GM18498 (cell line): ENCODE measurements at regions not wholly inside any gene's neighbourhood (a gene's known extent, or its start where the extent isn't known, plus 50 kb on each side); places are given as distances from the start of the nearest gene placed in this dataset.

ENCODE experiments used
- ATAC-seq: cut with Tn5 transposase; IDR thresholded peaks from one replicate; pipeline ENCODE4 v1.9.1; 2021; ENCODE audit warnings: mild to moderate bottlenecking, moderate library complexity; ENCODE audit not compliant: unreplicated experiment

- no peak for ATAC-seq
Measured at GRCh38 chrX:98514032-98514431, 1630.3 kb downstream of the RPA4 start.

GRCh38 chrX:98516120-98516519 is 1632.4 kb downstream of the RPA4 start:
- ATAC-seq, result no peak

- ATAC-seq, result no peak
Measured at GRCh38 chrX:98523026-98523425, 1639.3 kb downstream of the RPA4 start.

GRCh38 chrX:98523521-98523920 is 1639.8 kb downstream of the RPA4 start:
- ATAC-seq, result no peak

GRCh38 chrX:98548519-98548918 is 1664.8 kb downstream of the RPA4 start:
- no peak for ATAC-seq

- ATAC-seq, result no peak
Measured at GRCh38 chrX:98568795-98569194, 1685.1 kb downstream of the RPA4 start.

GRCh38 chrX:98605941-98606340 is 1722.2 kb downstream of the RPA4 start:
- no peak for ATAC-seq

GRCh38 chrX:98607739-98608138 is 1724.0 kb downstream of the RPA4 start:
- no peak for ATAC-seq

- ATAC-seq, result no peak
Measured at GRCh38 chrX:98627645-98628044, 1743.9 kb downstream of the RPA4 start.

GRCh38 chrX:98637451-98637850 is 1753.7 kb downstream of the RPA4 start:
- no peak for ATAC-seq

GRCh38 chrX:98646351-98646750 is 1762.6 kb downstream of the RPA4 start:
- no peak for ATAC-seq

- no peak for ATAC-seq
Measured at GRCh38 chrX:98654565-98654964, 1755.5 kb downstream of the PCDH19 start.
